GM20000 (cell line): ENCODE measurements at regions not wholly inside any gene's neighbourhood (a gene's known extent, or its start where the extent isn't known, plus 50 kb on each side); places are given as distances from the start of the nearest gene placed in this dataset.

Source experiments
- DNase-seq: peaks from one replicate; pipeline ENCODE4 v3.0.0; 2012; ENCODE audit warnings: low spot score
- TF ChIP-seq, protein P1 (sequence below): IDR thresholded peaks from 2 replicates; pipeline ENCODE4 v1.5.1; 2012; ENCODE audit warnings: mild to moderate bottlenecking, control low read depth; ENCODE audit errors: extremely low read depth, missing control alignments

GRCh38 chr20:53891306-53891894 lies 179.0 kb downstream of the BCAS1 start:
- DNase-seq, result no peak
- TF ChIP-seq, protein P1, sequence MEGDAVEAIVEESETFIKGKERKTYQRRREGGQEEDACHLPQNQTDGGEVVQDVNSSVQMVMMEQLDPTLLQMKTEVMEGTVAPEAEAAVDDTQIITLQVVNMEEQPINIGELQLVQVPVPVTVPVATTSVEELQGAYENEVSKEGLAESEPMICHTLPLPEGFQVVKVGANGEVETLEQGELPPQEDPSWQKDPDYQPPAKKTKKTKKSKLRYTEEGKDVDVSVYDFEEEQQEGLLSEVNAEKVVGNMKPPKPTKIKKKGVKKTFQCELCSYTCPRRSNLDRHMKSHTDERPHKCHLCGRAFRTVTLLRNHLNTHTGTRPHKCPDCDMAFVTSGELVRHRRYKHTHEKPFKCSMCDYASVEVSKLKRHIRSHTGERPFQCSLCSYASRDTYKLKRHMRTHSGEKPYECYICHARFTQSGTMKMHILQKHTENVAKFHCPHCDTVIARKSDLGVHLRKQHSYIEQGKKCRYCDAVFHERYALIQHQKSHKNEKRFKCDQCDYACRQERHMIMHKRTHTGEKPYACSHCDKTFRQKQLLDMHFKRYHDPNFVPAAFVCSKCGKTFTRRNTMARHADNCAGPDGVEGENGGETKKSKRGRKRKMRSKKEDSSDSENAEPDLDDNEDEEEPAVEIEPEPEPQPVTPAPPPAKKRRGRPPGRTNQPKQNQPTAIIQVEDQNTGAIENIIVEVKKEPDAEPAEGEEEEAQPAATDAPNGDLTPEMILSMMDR, result no peak

DNA sequence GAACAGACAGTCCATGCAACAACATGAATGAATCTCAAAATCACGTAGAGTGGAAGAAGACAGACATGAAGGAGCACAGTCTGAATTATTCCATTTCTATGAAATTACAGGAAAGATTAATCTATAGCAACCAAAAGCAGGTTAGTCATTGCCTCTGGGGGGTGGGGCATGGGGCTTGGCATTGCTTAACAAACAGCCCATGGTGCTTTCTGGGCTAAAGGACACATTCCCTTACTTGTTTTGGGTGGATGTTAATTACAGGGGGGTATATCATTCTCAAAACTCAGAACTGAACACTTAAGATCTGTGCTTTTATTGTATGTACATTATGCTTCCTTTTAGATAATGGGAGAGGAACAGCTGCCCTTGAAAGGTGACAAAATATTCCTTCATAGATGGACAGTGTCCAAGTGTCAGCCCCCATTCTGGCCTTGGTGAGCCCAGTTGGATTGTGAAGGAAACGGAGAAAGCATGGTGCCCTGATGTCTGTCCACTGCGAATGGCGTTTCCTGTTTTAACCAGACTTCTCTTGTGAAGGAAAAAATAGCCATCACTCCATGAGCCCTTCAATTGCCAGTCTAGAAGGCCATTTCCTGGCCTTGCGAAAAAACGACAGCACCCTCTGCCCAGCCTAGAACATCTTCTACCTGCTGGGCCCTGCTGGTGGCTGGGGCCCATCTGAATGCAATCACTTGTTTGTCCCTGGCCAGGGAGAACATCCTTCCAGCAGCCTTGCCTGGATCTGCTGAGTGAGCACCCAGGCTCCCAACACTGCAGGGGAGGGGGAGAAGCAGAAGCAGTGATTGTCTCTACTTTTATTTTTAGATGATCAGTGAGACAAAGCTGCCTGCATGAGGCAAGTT lies 179.7 kb downstream of the BCAS1 start:
- no peak for DNase-seq

GRCh38 chr20:53889411-53890148 lies 180.8 kb downstream of the BCAS1 start:
- TF ChIP-seq, protein P1, result no peak
- no peak for DNase-seq

More for the DNA sequence above, 179.7 kb downstream of the BCAS1 start:
- TF ChIP-seq, protein P1, result no peak

DNA sequence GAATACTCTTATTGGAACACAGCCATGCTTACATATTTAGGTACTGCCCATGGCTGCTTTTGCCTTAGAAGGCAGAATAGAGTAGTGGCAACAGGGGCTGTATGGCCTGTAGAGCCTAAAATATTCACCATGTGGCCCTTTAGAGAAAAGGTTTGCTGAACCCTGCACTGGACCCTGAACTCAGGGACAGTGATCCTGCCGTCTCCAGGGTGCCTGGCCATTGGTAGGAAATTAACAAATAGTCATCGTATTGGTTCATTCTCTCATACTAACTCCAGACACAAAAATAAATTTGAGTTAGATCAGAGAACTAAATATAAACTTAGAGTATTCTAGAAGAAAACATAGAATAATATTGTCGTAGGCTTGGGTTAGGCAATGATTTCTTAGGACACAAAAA lies 181.4 kb downstream of the BCAS1 start:
- TF ChIP-seq, protein P1, result no peak
- no peak for DNase-seq

DNA sequence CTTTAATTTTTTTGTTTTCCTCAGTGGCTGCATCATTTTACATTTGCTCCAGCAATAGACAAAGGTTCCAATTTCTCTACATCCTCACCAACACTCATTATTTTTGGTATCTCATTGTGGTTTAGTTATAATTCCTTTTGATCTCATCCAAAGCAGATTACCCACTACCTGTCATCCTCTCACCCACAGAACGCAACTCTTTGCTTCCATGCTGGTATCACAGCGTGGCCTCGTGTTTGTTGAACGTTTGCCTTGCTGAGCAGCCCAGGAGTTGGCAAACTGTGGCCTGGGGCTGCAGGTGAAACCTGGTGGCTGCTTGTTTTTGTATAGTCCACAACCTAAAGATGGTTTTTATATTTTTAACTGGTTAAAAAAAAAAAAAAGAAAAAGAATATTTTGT lies 181.9 kb downstream of the BCAS1 start:
- TF ChIP-seq, protein P1, result no peak
- no peak for DNase-seq

DNA sequence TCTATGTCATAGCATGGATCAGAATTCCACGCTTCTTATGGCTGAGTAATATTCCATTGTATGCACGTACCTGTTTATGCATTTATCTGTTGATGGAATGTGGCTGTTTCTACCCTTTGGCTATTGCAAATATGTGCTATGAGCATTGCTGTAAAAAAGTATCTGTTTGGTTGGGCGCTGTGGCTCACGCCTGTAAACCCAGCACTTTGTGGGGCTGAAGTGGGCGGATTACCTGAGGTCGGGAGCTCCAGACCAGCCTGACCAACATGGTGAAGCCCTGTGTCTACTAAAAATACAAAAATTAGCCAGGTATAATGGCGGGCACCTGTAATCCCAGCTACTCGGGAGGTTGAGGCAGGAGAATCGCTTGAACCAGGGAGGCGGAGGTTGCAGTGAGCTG lies 182.4 kb downstream of the BCAS1 start:
- no peak for DNase-seq
- TF ChIP-seq, protein P1, result no peak
